ENCODE measurements at regions not wholly inside any gene's neighbourhood (a gene's known extent, or its start where the extent isn't known, plus 50 kb on each side); places are given as distances from the start of the nearest gene placed in this dataset.

DNA sequence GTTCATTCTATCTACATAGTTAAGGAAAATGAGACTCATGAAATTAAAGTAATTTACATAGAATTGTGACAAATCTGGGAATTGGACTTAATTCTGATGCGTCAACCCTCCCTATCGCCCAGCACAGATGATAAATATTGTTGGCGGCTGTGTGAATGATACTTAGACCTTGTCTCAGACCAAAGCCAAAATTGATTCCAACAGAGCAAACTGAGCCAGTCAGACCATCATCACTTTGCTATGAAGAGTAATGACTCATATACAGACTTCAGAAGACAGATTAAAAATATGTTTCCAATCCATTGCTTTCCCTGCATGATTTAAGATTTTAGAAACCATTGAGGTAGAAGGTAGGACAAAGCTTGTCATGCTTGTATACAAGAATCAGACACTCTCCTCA, 1156.7 kb upstream of the CDH8 start:
- no peaks in the 10 kb centered on the region for H3K9me3 Mint-ChIP-seq
- no peak for DNase-seq
- TF ChIP-seq CTCF (conservative IDR thresholded peaks at IDR 0.05), result no peak

More for the DNA sequence above, 1156.7 kb upstream of the CDH8 start:
- Mint-ChIP-seq H3K4me3 (no peak overlapping the region), H3K27ac (no peak overlapping the region), H3K36me3 (ENCODE audit: insufficient read depth in 1 of 3, low read depth in 3 of 3) (no peaks in the 10 kb centered on the region), H3K4me1 (no peaks in the 10 kb centered on the region), H3K27me3 (ENCODE audit: low read depth) (no peaks in the 10 kb centered on the region)
- Histone ChIP-seq H2BK120ac (ENCODE audit: low read depth, low read length, poor library complexity, severe bottlenecking) (no peak overlapping the region), H3K23ac (ENCODE audit: insufficient read length, low read depth, low read length) (no peak overlapping the region), H3K27me3 (ENCODE audit: insufficient read depth, low read length) (no peaks in the 10 kb centered on the region), H2AK5ac (ENCODE audit: insufficient read length, low read length) (no peak overlapping the region), H3K14ac (ENCODE audit: insufficient read depth, low read length) (no peak overlapping the region), H2BK12ac (ENCODE audit: insufficient read length, low read depth, low read length) (no peak overlapping the region), H3K56ac (ENCODE audit: insufficient read length, low read depth, low read length) (no peak overlapping the region), H4K20me1 (ENCODE audit: control insufficient read depth, insufficient read depth, insufficient read length) (no peaks in the 10 kb centered on the region), H3T11ph (ENCODE audit: low read length) (no peak overlapping the region), H2BK5ac (ENCODE audit: insufficient read length, low read length) (no peak overlapping the region), H3K9ac (ENCODE audit: extremely low read depth, insufficient read length, low read length) (no peak overlapping the region), H3K79me1 (ENCODE audit: insufficient read depth, low read depth, low read length, poor library complexity, severe bottlenecking) (no peaks in the 10 kb centered on the region), H4K8ac (replicated peaks; ENCODE audit: insufficient read length, low read depth, low read length) (no peak overlapping the region), H2AFZ (ENCODE audit: low read length) (no peak overlapping the region), H3K4me1 (ENCODE audit: insufficient read depth, low read length) (no peaks in the 10 kb centered on the region), H2BK15ac (ENCODE audit: low read depth, low read length) (no peak overlapping the region), H3K27ac (ENCODE audit: insufficient read length, low read depth, low read length) (no peak overlapping the region), H4K91ac (ENCODE audit: insufficient read length, low read depth, low read length) (no peak overlapping the region), H3K79me2 (ENCODE audit: insufficient read depth, low read length) (no peaks in the 10 kb centered on the region), H3K4ac (ENCODE audit: low read depth, low read length) (no peak overlapping the region), H3K9me3 (ENCODE audit: control insufficient read depth, low read depth, low read length) (no peaks in the 10 kb centered on the region), H4K5ac (ENCODE audit: insufficient read length, low read depth, low read length) (no peak overlapping the region), H3K23me2 (ENCODE audit: insufficient read length, low read depth, low read length, poor library complexity, severe bottlenecking) (no peaks in the 10 kb centered on the region), H3K18ac (ENCODE audit: insufficient read length, low read depth, low read length) (no peak overlapping the region), H2BK20ac (ENCODE audit: low read depth, low read length, poor library complexity, severe bottlenecking) (no peak overlapping the region), H3K4me2 (ENCODE audit: insufficient read depth, insufficient read length, low read length) (no peak overlapping the region)
- WGBS (ENCODE audit: extremely low coverage, insufficient read length, low lambda C conversion rate), result no CpG with 5 or more reads among the region's 3 CpGs

All from H9 (cell line).